HFFc6 (cell line): ENCODE measurements at regions not wholly inside any gene's neighbourhood (a gene's known extent, or its start where the extent isn't known, plus 50 kb on each side); places are given as distances from the start of the nearest gene placed in this dataset.

Source experiments
- DNase-seq: peaks from one replicate; pipeline ENCODE4 v3.0.0-alpha.2; 2018
- H3K27ac Mint-ChIP-seq: 2 replicates; pipeline ENCODE4 v1.8.0; 2020; ENCODE audit warnings: mild to moderate bottlenecking, mixed read lengths
- H3K27me3 Mint-ChIP-seq: 2 replicates; pipeline ENCODE4 v1.8.0; 2021; ENCODE audit warnings: mild to moderate bottlenecking, moderate library complexity, mixed read lengths; ENCODE audit not compliant: insufficient read depth
- H3K36me3 Mint-ChIP-seq: 2 replicates; pipeline ENCODE4 v1.8.0; 2021; ENCODE audit warnings: low read depth, mixed read lengths
- H3K4me1 Mint-ChIP-seq: 2 replicates; pipeline ENCODE4 v1.8.0; 2020; ENCODE audit warnings: low read depth, mixed read lengths
- H3K4me3 Mint-ChIP-seq: 2 replicates; pipeline ENCODE4 v1.8.0; 2020; ENCODE audit warnings: mild to moderate bottlenecking, moderate library complexity, mixed read lengths
- H3K9me3 Mint-ChIP-seq: 2 replicates; pipeline ENCODE4 v1.8.0; 2020; ENCODE audit warnings: mild to moderate bottlenecking, mixed read lengths
- CTCF ChIP-seq: fragments of 200-600 bp; sonication (generic); IDR thresholded peaks from 2 replicates; pipeline ENCODE4 v1.5.0; 2021; ENCODE audit warnings: antibody characterized with exemption, mild to moderate bottlenecking

GRCh38 chr1:201670517-201670916 lies 131.6 kb downstream of the NAV1 start:
- no peak for DNase-seq
- Mint-ChIP-seq H3K4me1 (peaks cover 55% of the 10 kb centered on the region), H3K27ac (no peak overlapping the region), H3K27me3 (no peaks in the 10 kb centered on the region), H3K9me3 (no peaks in the 10 kb centered on the region), H3K4me3 (no peak overlapping the region), H3K36me3 (peaks cover 26% of the 10 kb centered on the region)
- no peak for TF ChIP-seq CTCF

GRCh38 chr1:201672685-201673084 lies 133.8 kb downstream of the NAV1 start:
- Mint-ChIP-seq H3K4me3 (no peak overlapping the region), H3K36me3 (peaks cover 17% of the 10 kb centered on the region)

GRCh38 chr1:201673093-201673492 lies 134.2 kb downstream of the NAV1 start:
- H3K9me3 Mint-ChIP-seq = no peaks in the 10 kb centered on the region
- no peak overlapping the region for H3K4me3 Mint-ChIP-seq
- no peak for TF ChIP-seq CTCF
- peaks cover 17% of the 10 kb centered on the region for H3K36me3 Mint-ChIP-seq
- peak overlapping the region; percentile 22; the same call in 1 of the 2 replicates for H3K27ac Mint-ChIP-seq
- H3K4me1 Mint-ChIP-seq = peaks cover 64% of the 10 kb centered on the region
- DNase-seq = no peak
- no peaks in the 10 kb centered on the region for H3K27me3 Mint-ChIP-seq

More at GRCh38 chr1:201672685-201673084, 133.8 kb downstream of the NAV1 start:
- no peak overlapping the region for H3K27ac Mint-ChIP-seq
- no peak for DNase-seq
- H3K9me3 Mint-ChIP-seq = no peaks in the 10 kb centered on the region
- no peaks in the 10 kb centered on the region for H3K27me3 Mint-ChIP-seq
- H3K4me1 Mint-ChIP-seq = peaks cover 61% of the 10 kb centered on the region
- no peak for TF ChIP-seq CTCF

DNA sequence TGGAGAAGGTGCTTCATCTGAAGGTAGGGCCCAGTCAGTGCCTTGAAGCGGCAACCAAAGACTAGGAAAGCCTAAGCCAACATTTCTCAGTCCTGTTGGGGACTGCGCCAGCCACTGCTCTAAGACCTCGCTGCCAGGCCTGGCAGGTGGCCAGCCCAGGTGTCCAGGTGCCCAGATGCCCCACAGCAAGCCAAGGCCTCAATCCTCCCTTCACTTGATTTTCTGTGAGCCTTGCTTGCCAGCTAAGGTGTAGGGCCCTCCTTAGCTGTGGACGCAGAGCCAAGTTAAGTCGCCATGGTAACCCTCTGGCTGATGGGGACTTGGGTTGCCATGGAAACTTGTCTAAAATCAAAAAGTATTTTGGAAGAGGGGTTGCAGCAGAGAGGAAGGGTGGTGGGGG lies 135.0 kb downstream of the NAV1 start:
- no peak overlapping the region for H3K4me3 Mint-ChIP-seq
- no peak for TF ChIP-seq CTCF
- peaks cover 69% of the 10 kb centered on the region for H3K4me1 Mint-ChIP-seq
- no peak overlapping the region; the same call in 1 of the 2 replicates for H3K27ac Mint-ChIP-seq
- DNase-seq = no peak
- H3K9me3 Mint-ChIP-seq = no peaks in the 10 kb centered on the region
- H3K27me3 Mint-ChIP-seq = no peaks in the 10 kb centered on the region
- H3K36me3 Mint-ChIP-seq = peaks cover 15% of the 10 kb centered on the region

DNA sequence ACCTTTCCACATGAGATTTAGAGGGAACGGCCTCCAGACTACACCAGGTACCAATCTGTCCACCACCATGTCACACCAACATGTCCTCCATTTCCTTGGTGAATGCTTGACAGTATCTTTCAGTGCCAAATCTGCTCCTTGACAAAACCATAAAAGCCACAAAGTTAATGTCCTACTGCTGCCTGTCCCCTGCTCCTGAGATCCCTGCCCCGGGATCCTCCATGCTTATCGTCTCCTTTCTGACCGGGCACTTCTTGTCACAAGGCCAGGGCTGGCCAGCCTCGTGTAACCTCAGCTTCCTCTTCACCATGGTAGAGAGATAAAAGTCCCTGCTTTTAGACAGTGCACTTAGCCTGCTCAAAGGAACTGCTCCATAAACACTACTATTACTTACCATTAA lies 136.2 kb downstream of the NAV1 start:
- Mint-ChIP-seq H3K27me3 (no peaks in the 10 kb centered on the region), H3K36me3 (peaks cover 21% of the 10 kb centered on the region), H3K4me1 (peaks cover 76% of the 10 kb centered on the region), H3K9me3 (no peaks in the 10 kb centered on the region), H3K4me3 (peak overlapping the region; percentile 10; the same call in 1 of the 2 replicates), H3K27ac (peak overlapping the region; percentile 72)
- DNase-seq = no peak
- no peak for TF ChIP-seq CTCF

- H3K4me1 Mint-ChIP-seq = peaks cover 82% of the 10 kb centered on the region
- no peaks in the 10 kb centered on the region for H3K27me3 Mint-ChIP-seq
- H3K36me3 Mint-ChIP-seq = peaks cover 27% of the 10 kb centered on the region
- no peaks in the 10 kb centered on the region for H3K9me3 Mint-ChIP-seq
- TF ChIP-seq CTCF = no peak
- H3K4me3 Mint-ChIP-seq = peak overlapping the region; percentile 60
- peak overlapping the region; percentile 72 for H3K27ac Mint-ChIP-seq
- peak; percentile 18 for DNase-seq
Observed at GRCh38 chr1:201676197-201676596, 137.3 kb downstream of the NAV1 start.
